DMS 273 (cell line): ENCODE measurements at regions not wholly inside any gene's neighbourhood (a gene's known extent, or its start where the extent isn't known, plus 50 kb on each side); places are given as distances from the start of the nearest gene placed in this dataset.
"Not testable (repeated sequence)": the region's sequence is repeated elsewhere in the genome, so short reads cannot be mapped to it uniquely, and the experiment has no call there.

Source experiments
- DNase-seq: peaks from one replicate; lab custom pipeline; 2025; ENCODE audit not compliant: unreplicated experiment; lab: John Stamatoyannopoulos, UW

- DNase-seq: peak; percentile 51
These were observed 50.4 kb upstream of the TRAM1L1 start for GRCh38 chr4:117135634-117136354.

- DNase-seq: no peak
These were observed 51.8 kb upstream of the TRAM1L1 start for GRCh38 chr4:117137145-117137544.

GRCh38 chr4:117138732-117139131 is 53.4 kb upstream of the TRAM1L1 start:
- DNase-seq: not testable (repeated sequence)

- DNase-seq: no peak
These were observed 68.9 kb upstream of the TRAM1L1 start for GRCh38 chr4:117154251-117154650.

- DNase-seq: no peak
These were observed 71.4 kb upstream of the TRAM1L1 start for GRCh38 chr4:117156806-117157205.

- DNase-seq: no peak
These were observed 72.0 kb upstream of the TRAM1L1 start for GRCh38 chr4:117157360-117157759.

- no peak for DNase-seq
These were observed 77.6 kb upstream of the TRAM1L1 start for GRCh38 chr4:117162976-117163375.

GRCh38 chr4:117164338-117164737 is 79.0 kb upstream of the TRAM1L1 start:
- no peak for DNase-seq

- not testable (repeated sequence) for DNase-seq
These were observed 90.0 kb upstream of the TRAM1L1 start for GRCh38 chr4:117175369-117175768.

GRCh38 chr4:117203231-117203630 is 117.9 kb upstream of the TRAM1L1 start:
- DNase-seq: no peak

GRCh38 chr4:117210551-117210950 is 125.2 kb upstream of the TRAM1L1 start:
- no peak for DNase-seq

- peak; percentile 47 for DNase-seq
These were observed 138.9 kb upstream of the TRAM1L1 start for GRCh38 chr4:117224256-117224655.

GRCh38 chr4:117225471-117225870 is 140.1 kb upstream of the TRAM1L1 start:
- no peak for DNase-seq

- no peak for DNase-seq
These were observed 142.5 kb upstream of the TRAM1L1 start for GRCh38 chr4:117227925-117228324.

GRCh38 chr4:117239434-117239833 is 154.1 kb upstream of the TRAM1L1 start:
- DNase-seq: no peak

GRCh38 chr4:117249333-117249732 is 164.0 kb upstream of the TRAM1L1 start:
- DNase-seq: no peak

- no peak for DNase-seq
These were observed 178.7 kb upstream of the TRAM1L1 start for GRCh38 chr4:117264072-117264471.

- no peak for DNase-seq
These were observed 181.9 kb upstream of the TRAM1L1 start for GRCh38 chr4:117267317-117267716.

GRCh38 chr4:117284736-117285135 is 199.4 kb upstream of the TRAM1L1 start:
- DNase-seq: no peak

- no peak for DNase-seq
These were observed 208.4 kb upstream of the TRAM1L1 start for GRCh38 chr4:117293784-117294183.

- DNase-seq: no peak
These were observed 216.8 kb upstream of the TRAM1L1 start for GRCh38 chr4:117302226-117302625.

- no peak for DNase-seq
These were observed 225.8 kb upstream of the TRAM1L1 start for GRCh38 chr4:117311215-117311614.

GRCh38 chr4:117311989-117312388 is 226.6 kb upstream of the TRAM1L1 start:
- no peak for DNase-seq
